ENCODE measurements at regions not wholly inside any gene's neighbourhood (a gene's known extent, or its start where the extent isn't known, plus 50 kb on each side); places are given as distances from the start of the nearest gene placed in this dataset.

GRCh38 chr7:85622059-85622458 lies 435.2 kb upstream of the SEMA3D start:
- no peak for TF ChIP-seq POLR2A (IDR thresholded peaks at IDR 0.05; ENCODE audit: low read length)
- TF ChIP-seq CTCF (IDR thresholded peaks at IDR 0.05), result no peak
- no peak for TF ChIP-seq FOSL2 (IDR thresholded peaks at IDR 0.05)
- TF ChIP-seq FOSL2 (CRISPR knock-in tag; IDR thresholded peaks at IDR 0.05), result no peak
- no peak for TF ChIP-seq JUNB (IDR thresholded peaks at IDR 0.05)
- TF ChIP-seq CEBPB (IDR thresholded peaks at IDR 0.05), result no peak
- no peak for TF ChIP-seq USF2 (IDR thresholded peaks at IDR 0.05)
- TF ChIP-seq MAZ (IDR thresholded peaks at IDR 0.05; ENCODE audit: borderline replicate concordance, low read depth, low read length), result no peak
- TF ChIP-seq KDM1A (IDR thresholded peaks at IDR 0.05; ENCODE audit: low read depth), result no peak
- no peak for TF ChIP-seq SREBF2 (IDR thresholded peaks at IDR 0.05)
- no peak for TF ChIP-seq BCL3 (IDR thresholded peaks at IDR 0.05)
- TF ChIP-seq JUN (IDR thresholded peaks at IDR 0.05), result no peak

Measured in A549 (cell line).